Common myeloid progenitor, CD34-positive (primary cell): ENCODE measurements at regions not wholly inside any gene's neighbourhood (a gene's known extent, or its start where the extent isn't known, plus 50 kb on each side); places are given as distances from the start of the nearest gene placed in this dataset.

Experiments
- CTCF ChIA-PET: fragments of 350-600 bp; sonication (Branson Sonifier 250); formaldehyde crosslinking; loops from one replicate; lab custom pipeline; 2021; ENCODE audit warnings: antibody characterized with exemption; lab: Charles Lee
- POLR2A ChIA-PET: fragments of 350-600 bp; sonication (Branson Sonifier 250); formaldehyde crosslinking; loops from one replicate; lab custom pipeline; 2021; ENCODE audit warnings: antibody characterized with exemption; lab: Charles Lee
- DNase-seq, 3 donors: peaks; one replicate each; pipeline versions ENCODE4 v3.0.0 to v3.0.0-alpha.2; 2013
- H3K27ac ChIP-seq, 2 experiments: 1 replicate in 1 of 2; 2 replicates in 1 of 2; pipeline ENCODE4 v1.7.0; 2013; ENCODE audit warnings: inconsistent platforms in 2 of 2, low read length in 2 of 2, mild to moderate bottlenecking in 2 of 2, low read depth in 1 of 2, moderate library complexity in 1 of 2; ENCODE audit not compliant: severe bottlenecking in 2 of 2, insufficient read depth in 1 of 2, poor library complexity in 1 of 2
- H3K27me3 ChIP-seq, 5 experiments: replicated peaks in 2 of 5; 1 replicate in 3 of 5; 2 replicates in 2 of 5; pipeline versions ENCODE4 v1.6.1 to v1.7.0; 2013; ENCODE audit warnings: low read length in 4 of 5, mild to moderate bottlenecking in 2 of 5, moderate library complexity in 2 of 5, inconsistent platforms in 1 of 5; ENCODE audit not compliant: insufficient read depth in 5 of 5, control insufficient read depth in 4 of 5
- H3K36me3 ChIP-seq, 4 experiments: 1 replicate in 2 of 4; 2 replicates in 2 of 4; pipeline versions ENCODE4 v1.6.1 to v1.7.0; 2013; ENCODE audit warnings: low read length in 3 of 4, control low read depth in 1 of 4, mild to moderate bottlenecking in 1 of 4; ENCODE audit not compliant: control insufficient read depth in 4 of 4, insufficient read depth in 4 of 4
- H3K4me1 ChIP-seq, 4 experiments: 1 replicate in 3 of 4; 2 replicates in 1 of 4; pipeline versions ENCODE4 v1.6.1 to v1.7.1; 2013; ENCODE audit warnings: low read length in 3 of 4, mild to moderate bottlenecking in 3 of 4, control low read depth in 1 of 4, inconsistent platforms in 1 of 4, moderate library complexity in 1 of 4; ENCODE audit not compliant: control insufficient read depth in 4 of 4, insufficient read depth in 4 of 4; ENCODE audit errors: control extremely low read depth in 1 of 4
- H3K4me3 ChIP-seq, 7 experiments: 1 replicate in 4 of 7; 2 replicates in 3 of 7; pipeline versions ENCODE4 v1.5.1 to v1.7.0; 2013; ENCODE audit warnings: mild to moderate bottlenecking in 7 of 7, low read length in 6 of 7, moderate library complexity in 6 of 7, inconsistent platforms in 2 of 7, low read depth in 2 of 7, control low read depth in 1 of 7; ENCODE audit not compliant: insufficient read depth in 4 of 7, control insufficient read depth in 1 of 7; ENCODE audit errors: extremely low read depth in 1 of 7
- H3K9me3 ChIP-seq, 5 experiments: 1 replicate in 4 of 5; 2 replicates in 1 of 5; pipeline versions ENCODE4 v1.6.1 to v1.7.1; 2013; ENCODE audit warnings: low read length in 4 of 5, mild to moderate bottlenecking in 2 of 5, inconsistent platforms in 1 of 5, low read depth in 1 of 5, moderate library complexity in 1 of 5; ENCODE audit not compliant: control insufficient read depth in 4 of 5, insufficient read depth in 2 of 5; ENCODE audit errors: control extremely low read depth in 1 of 5
- WGBS: methylation state at CpG from one replicate; pipeline ENCODE4 v1.1.5; 2013; ENCODE audit not compliant: insufficient coverage; 5-methylcytosine and 5-hydroxymethylcytosine counted together

- POLR2A ChIA-PET: interaction anchor here (0.6 kb wide), 1 partner anchor 1555 kb away, joined by 3 read pairs; the partner anchor contains the start of gene NUDCD2
- 100% methylated on average over 2 of the region's 4 CpGs for WGBS
- no peaks in the 10 kb centered on the region for H3K4me1 ChIP-seq
- H3K36me3 ChIP-seq: no peaks in the 10 kb centered on the region
- H3K4me3 ChIP-seq: no peak overlapping the region
- no peak overlapping the region for H3K27ac ChIP-seq
- no peak for DNase-seq
- CTCF ChIA-PET: no interaction called here
- no peaks in the 10 kb centered on the region for H3K27me3 ChIP-seq
- H3K9me3 ChIP-seq: no peaks in the 10 kb centered on the region
Measured at GRCh38 chr5:165015547-165015946, 1510.1 kb downstream of the MAT2B start.

- ChIA-PET POLR2A (no interaction called here), CTCF (interaction anchor here (4.2 kb wide), 1 partner anchor 181 kb away, joined by 25 read pairs; no protein-coding TSS in a partner anchor)
- H3K27me3 ChIP-seq: no peaks in the 10 kb centered on the region
- H3K4me3 ChIP-seq: no peak overlapping the region
- no CpG with 5 or more reads among the region's 1 CpG for WGBS
- DNase-seq: no peak
- no peaks in the 10 kb centered on the region for H3K36me3 ChIP-seq
- H3K4me1 ChIP-seq: peaks cover 0 to 13% (median 10%) of the 10 kb centered on the region in 4 experiments
- no peaks in the 10 kb centered on the region for H3K9me3 ChIP-seq
- H3K27ac ChIP-seq: no peak overlapping the region
Measured at GRCh38 chr5:165026971-165027370, 1521.6 kb downstream of the MAT2B start.

DNA sequence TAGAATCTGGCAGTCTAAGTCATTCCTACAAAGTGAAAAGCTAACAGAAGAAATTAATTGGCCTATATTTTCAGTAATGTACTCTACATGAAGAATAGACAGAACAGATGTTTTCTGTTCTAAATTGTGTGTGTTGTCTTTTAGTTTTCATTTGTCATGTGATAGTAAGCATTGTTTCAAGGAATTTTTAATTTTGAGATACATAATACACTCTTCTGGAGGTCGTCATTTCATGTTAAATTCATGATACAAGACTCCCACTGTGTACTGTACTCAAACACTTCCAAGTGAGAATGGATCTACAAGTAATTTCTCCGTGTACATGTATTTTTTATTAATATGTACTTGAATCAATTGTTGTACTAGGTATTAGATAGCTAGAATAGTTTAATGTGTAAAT lies 1522.9 kb downstream of the MAT2B start:
- CTCF ChIA-PET: interaction anchor here (0.9 to 4.2 kb wide), 3 partner anchors 22 to 179 kb away, joined by 3 to 25 read pairs (median 4); no protein-coding TSS in a partner anchor
- WGBS: no CpG with 5 or more reads among the region's 2 CpGs
- DNase-seq: no peak
- Histone ChIP-seq H3K36me3 (no peaks in the 10 kb centered on the region), H3K27ac (no peak overlapping the region), H3K27me3 (no peaks in the 10 kb centered on the region), H3K4me1 (peaks cover 0 to 13% (median 10%) of the 10 kb centered on the region in 4 experiments), H3K4me3 (no peak overlapping the region), H3K9me3 (no peaks in the 10 kb centered on the region)
- POLR2A ChIA-PET: no interaction called here

GRCh38 chr5:165029099-165029870 lies 1523.9 kb downstream of the MAT2B start:
- no peaks in the 10 kb centered on the region for H3K36me3 ChIP-seq
- H3K4me1 ChIP-seq: peaks cover 0 to 13% (median 10%) of the 10 kb centered on the region in 4 experiments
- POLR2A ChIA-PET: no interaction called here
- H3K27me3 ChIP-seq: no peaks in the 10 kb centered on the region
- DNase-seq: peak; percentile 87 to 95 (median 92)
- no CpG with 5 or more reads among the region's 3 CpGs for whole genome bisulfite sequencing
- CTCF ChIA-PET: interaction anchor here (0.8 to 4.2 kb wide), 6 partner anchors 39 to 1935 kb away, joined by 3 to 25 read pairs (median 4); no protein-coding TSS in a partner anchor
- no peak overlapping the region for H3K4me3 ChIP-seq
- no peak overlapping the region for H3K27ac ChIP-seq
- no peaks in the 10 kb centered on the region for H3K9me3 ChIP-seq

DNA sequence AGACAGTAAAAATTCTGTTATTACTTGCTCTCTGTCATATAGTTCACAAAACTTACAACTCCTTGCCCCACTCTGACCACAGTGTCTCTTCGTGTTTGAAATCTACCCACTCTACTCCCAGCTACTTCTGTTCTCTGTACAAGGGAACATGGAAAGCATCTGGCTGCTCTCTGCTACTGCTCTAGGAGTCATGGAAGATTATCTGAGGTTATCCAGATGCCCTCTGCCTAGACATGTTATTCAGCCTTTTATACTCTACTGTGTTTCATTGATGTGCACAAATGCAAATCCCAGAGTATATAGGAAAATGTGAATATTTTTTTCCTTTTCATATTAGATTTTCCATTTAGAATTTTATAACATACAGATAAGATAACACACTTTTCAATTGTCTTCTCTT lies 1525.6 kb downstream of the MAT2B start:
- CTCF ChIA-PET: interaction anchor here (1.2 to 1.4 kb wide), 4 partner anchors 176 to 430 kb away, joined by 3 to 5 read pairs (median 3); no protein-coding TSS in a partner anchor

GRCh38 chr5:165031371-165031770 lies 1526.0 kb downstream of the MAT2B start:
- no peak overlapping the region for H3K4me3 ChIP-seq
- peaks cover 0 to 12% (median 9%) of the 10 kb centered on the region in 4 experiments for H3K4me1 ChIP-seq
- WGBS: 100% methylated on average over 1 of the region's 2 CpGs
- ChIA-PET POLR2A (interaction anchor here (0.6 kb wide), 1 partner anchor 20 kb away, joined by 3 read pairs; no protein-coding TSS in a partner anchor), CTCF (interaction anchor here (1.2 kb wide), 1 partner anchor 176 kb away, joined by 3 read pairs; no protein-coding TSS in a partner anchor)
- H3K9me3 ChIP-seq: no peaks in the 10 kb centered on the region
- DNase-seq: no peak
- H3K27me3 ChIP-seq: no peaks in the 10 kb centered on the region
- no peak overlapping the region for H3K27ac ChIP-seq
- H3K36me3 ChIP-seq: no peaks in the 10 kb centered on the region

More for the DNA sequence above, 1525.6 kb downstream of the MAT2B start:
- 100% methylated on average over 1 of the region's 1 CpG for WGBS
- Histone ChIP-seq H3K4me1 (peaks cover 0 to 12% (median 9%) of the 10 kb centered on the region in 4 experiments), H3K4me3 (no peak overlapping the region), H3K9me3 (no peaks in the 10 kb centered on the region), H3K36me3 (no peaks in the 10 kb centered on the region), H3K27ac (no peak overlapping the region), H3K27me3 (no peaks in the 10 kb centered on the region)
- POLR2A ChIA-PET: interaction anchor here (0.6 kb wide), 1 partner anchor 20 kb away, joined by 3 read pairs; no protein-coding TSS in a partner anchor
- no peak for DNase-seq

DNA sequence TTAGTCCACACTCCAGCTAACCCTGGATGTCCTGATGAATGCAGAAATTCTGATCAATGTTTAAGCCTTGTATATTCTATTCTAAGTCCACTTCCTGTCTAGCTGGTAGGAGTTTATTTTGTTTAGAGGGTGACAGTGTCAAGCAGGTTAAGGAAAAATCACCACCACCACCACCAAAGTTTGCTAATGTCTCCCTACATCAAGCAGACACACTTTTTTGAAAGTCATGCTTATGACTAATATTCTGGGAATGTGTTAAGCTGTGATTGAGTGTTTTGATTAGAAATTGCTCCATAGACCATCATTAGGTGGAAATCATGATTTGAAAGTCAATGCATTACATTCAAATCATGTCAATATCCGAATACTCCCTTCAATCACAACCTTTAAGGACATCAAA lies 1530.1 kb downstream of the MAT2B start:
- WGBS: no CpG with 5 or more reads among the region's 1 CpG
- Histone ChIP-seq H3K4me3 (no peak overlapping the region), H3K27me3 (no peaks in the 10 kb centered on the region), H3K36me3 (no peaks in the 10 kb centered on the region), H3K9me3 (no peaks in the 10 kb centered on the region), H3K4me1 (peaks cover 0 to 2% (median 2%) of the 10 kb centered on the region in 4 experiments), H3K27ac (no peak overlapping the region)
- POLR2A ChIA-PET: no interaction called here
- CTCF ChIA-PET: no interaction called here
- no peak for DNase-seq
